Sigmoid colon (tissue), 6 donors: ENCODE measurements at regions not wholly inside any gene's neighbourhood (a gene's known extent, or its start where the extent isn't known, plus 50 kb on each side); places are given as distances from the start of the nearest gene placed in this dataset.
"Not testable (repeated sequence)": the region's sequence is repeated elsewhere in the genome, so short reads cannot be mapped to it uniquely, and the experiment has no call there.

Experiments used
- DNase-seq: peaks from one replicate; pipeline ENCODE4 v3.0.0-alpha.2; 2019
- H3K27ac ChIP-seq, 4 donors: fragments of 200-600 bp; sonication (generic); one replicate each; pipeline ENCODE4 v1.5.1; 2016 to 2019; ENCODE audit warnings: mild to moderate bottlenecking in 1 of 4
- H3K27me3 ChIP-seq, 3 donors: fragments of 200-600 bp; sonication (generic); one replicate each; pipeline ENCODE4 v1.5.1; 2019; ENCODE audit warnings: mild to moderate bottlenecking in 1 of 3
- H3K36me3 ChIP-seq, 4 donors: fragments of 200-600 bp; sonication (generic); one replicate each; pipeline ENCODE4 v1.5.1; 2016 to 2019
- H3K4me1 ChIP-seq, 4 donors: fragments of 200-600 bp; sonication (generic); one replicate each; pipeline ENCODE4 v1.5.1; 2017 to 2019
- H3K4me3 ChIP-seq, 4 donors: fragments of 200-600 bp; sonication (generic); one replicate each; pipeline ENCODE4 v1.5.1; 2017 to 2019; ENCODE audit warnings: mild to moderate bottlenecking in 2 of 4, moderate library complexity in 1 of 4
- H3K9me3 ChIP-seq, 4 donors: fragments of 200-600 bp in 3 of 4; sonication (generic) in 3 of 4; one replicate each; pipeline versions ENCODE4 v1.5.1 to v1.6.1; 2013 to 2019
- CTCF ChIP-seq, 4 experiments: fragments of 450-650 bp in 3 of 4; fragments of 200-600 bp in 1 of 4; IDR thresholded peaks; one replicate each; pipeline ENCODE4 v1.5.1; 2016 to 2019; ENCODE audit warnings: antibody characterized with exemption in 4 of 4, mild to moderate bottlenecking in 3 of 4, moderate library complexity in 2 of 4
- EP300 ChIP-seq, 4 donors: sonication (generic); formaldehyde crosslinking; IDR thresholded peaks; one replicate each; pipeline ENCODE4 v1.6.1; 2017; ENCODE audit warnings: antibody characterized with exemption in 4 of 4
- POLR2A ChIP-seq, 2 donors: fragments of 450-650 bp; IDR thresholded peaks; one replicate each; pipeline ENCODE4 v1.6.1; 2016; ENCODE audit warnings: antibody characterized with exemption in 2 of 2, mild to moderate bottlenecking in 2 of 2, moderate library complexity in 2 of 2
- POLR2AphosphoS5 ChIP-seq, 4 donors: sonication (generic); formaldehyde crosslinking; IDR thresholded peaks; one replicate each; pipeline ENCODE4 v1.6.1; 2017; ENCODE audit warnings: antibody characterized with exemption in 4 of 4
- WGBS, 2 donors: extraction: QIAGEN DNeasy Blood & Tissue Kit; methylation state at CpG; one replicate each; pipeline ENCODE4 v1.1.7; 2013; 5-methylcytosine and 5-hydroxymethylcytosine counted together
- intact Hi-C: fragments of 100-400 bp; cut with DNase I; formaldehyde crosslinking; loops from one replicate; pipeline ENCODE4 v1.15.1; 2023
- donor health status: healthy with polysubstance abuse.
- donor health status: healthy.

GRCh38 chr9:103193992-103194391 lies 198.9 kb downstream of the CYLC2 start:
- DNase-seq, result no peak
- H3K27ac ChIP-seq, result no peak overlapping the region
- WGBS, 2 donors, result 63 to 86% methylated on average over 1 of the region's 1 CpG
- H3K27me3 ChIP-seq, result no peaks in the 10 kb centered on the region
- intact Hi-C loops, result no loop called here
- H3K4me1 ChIP-seq, result no peaks in the 10 kb centered on the region
- TF ChIP-seq EP300 (IDR thresholded peaks at IDR 0.05) (no peak), POLR2A (IDR thresholded peaks at IDR 0.05) (no peak)
- H3K9me3 ChIP-seq, result no peaks in the 10 kb centered on the region
- no peak overlapping the region for H3K4me3 ChIP-seq
- no peaks in the 10 kb centered on the region for H3K36me3 ChIP-seq

- Histone ChIP-seq H3K27ac (no peak overlapping the region), H3K4me3 (no peak overlapping the region), H3K27me3 (no peaks in the 10 kb centered on the region), H3K4me1 (peaks cover 0 to 7% (median 3%) of the 10 kb centered on the region in 4 donors), H3K9me3 (no peaks in the 10 kb centered on the region), H3K36me3 (no peaks in the 10 kb centered on the region)
- intact Hi-C loops, result no loop called here
- WGBS, 2 donors, result 71 to 84% methylated on average over 2 of the region's 2 CpGs
- no peak for DNase-seq
- TF ChIP-seq POLR2A (IDR thresholded peaks at IDR 0.05), result no peak
- TF ChIP-seq EP300 (IDR thresholded peaks at IDR 0.05), result no peak
- TF ChIP-seq CTCF (IDR thresholded peaks at IDR 0.05), result no peak
- TF ChIP-seq POLR2AphosphoS5 (IDR thresholded peaks at IDR 0.05), result no peak
These were observed 208.0 kb downstream of the CYLC2 start for GRCh38 chr9:103203172-103203571.

DNA sequence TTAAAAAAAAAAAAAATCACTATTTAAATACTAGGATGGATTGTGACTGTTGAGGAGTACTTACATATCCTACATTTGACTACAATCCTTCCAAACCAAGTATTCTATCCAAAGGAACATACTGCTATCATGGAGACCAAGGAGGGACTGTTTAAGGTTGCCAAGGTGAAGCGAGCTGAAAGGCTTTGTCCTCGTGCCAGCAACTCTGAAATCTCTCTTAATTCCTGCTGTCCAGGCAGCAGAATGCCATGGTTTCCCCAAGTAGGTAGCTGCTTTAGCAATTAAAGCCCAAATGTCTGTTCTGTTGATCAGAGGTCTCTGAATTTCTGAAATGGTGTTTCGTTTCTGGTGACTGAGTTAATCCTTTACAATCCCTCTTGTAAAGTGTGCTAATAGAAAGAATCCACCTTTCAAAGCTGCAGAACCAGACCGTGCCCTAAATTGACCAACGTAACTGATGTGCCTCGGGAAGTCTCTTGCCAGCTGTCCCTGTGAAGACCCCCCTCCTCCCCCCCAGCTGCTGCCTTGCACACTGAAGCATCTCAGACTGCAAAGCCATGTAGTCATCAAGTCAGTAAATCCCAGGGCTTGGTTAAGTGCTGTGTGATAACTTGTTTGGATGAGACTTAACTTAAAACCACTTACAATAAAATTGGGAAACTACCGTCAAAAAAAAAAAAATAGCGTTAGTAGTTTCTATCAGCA lies 210.9 kb downstream of the CYLC2 start:
- WGBS, 2 donors, result 65 to 70% methylated on average over 8 of the region's 8 CpGs
- DNase-seq, H3K9me3 ChIP-seq, intact Hi-C loops, H3K36me3 ChIP-seq, H3K27me3 ChIP-seq, H3K27ac ChIP-seq, H3K4me1 ChIP-seq, H3K4me3 ChIP-seq: not testable (repeated sequence)

- DNase-seq, result no peak
- Histone ChIP-seq H3K36me3 (no peaks in the 10 kb centered on the region), H3K9me3 (peaks cover 2 to 5% (median 3%) of the 10 kb centered on the region in 4 donors), H3K27ac (no peak overlapping the region), H3K4me1 (no peaks in the 10 kb centered on the region), H3K4me3 (no peak overlapping the region), H3K27me3 (no peaks in the 10 kb centered on the region)
- intact Hi-C loops, result no loop called here
- no peak for TF ChIP-seq POLR2AphosphoS5 (IDR thresholded peaks at IDR 0.05)
- TF ChIP-seq EP300 (IDR thresholded peaks at IDR 0.05), result no peak
- no peak for TF ChIP-seq CTCF (IDR thresholded peaks at IDR 0.05)
- TF ChIP-seq POLR2A (IDR thresholded peaks at IDR 0.05), result no peak
- WGBS, 2 donors, result 75 to 79% methylated on average over 3 of the region's 3 CpGs
These were observed 215.5 kb downstream of the CYLC2 start for GRCh38 chr9:103210607-103211006.

GRCh38 chr9:103215197-103215596 lies 220.1 kb downstream of the CYLC2 start:
- intact Hi-C loops, result no loop called here
- Histone ChIP-seq H3K36me3 (no peaks in the 10 kb centered on the region), H3K9me3 (peaks cover 2 to 5% (median 3%) of the 10 kb centered on the region in 4 donors), H3K4me1 (no peaks in the 10 kb centered on the region), H3K4me3 (no peak overlapping the region), H3K27me3 (no peaks in the 10 kb centered on the region), H3K27ac (no peak overlapping the region)
- no peak for DNase-seq
- TF ChIP-seq POLR2AphosphoS5 (IDR thresholded peaks at IDR 0.05) (no peak), CTCF (IDR thresholded peaks at IDR 0.05) (no peak), EP300 (IDR thresholded peaks at IDR 0.05) (no peak), POLR2A (IDR thresholded peaks at IDR 0.05) (no peak)
- 82 to 88% methylated on average over 1 of the region's 1 CpG for WGBS, 2 donors
